DND-41 (cell line): ENCODE measurements at regions not wholly inside any gene's neighbourhood (a gene's known extent, or its start where the extent isn't known, plus 50 kb on each side); places are given as distances from the start of the nearest gene placed in this dataset.

Experiments used
- EZH2 ChIP-seq: IDR thresholded peaks from 3 replicates; pipeline ENCODE4 v1.6.1; 2012; ENCODE audit warnings: borderline replicate concordance, low read depth, mild to moderate bottlenecking, moderate library complexity, low read length, inconsistent platforms; ENCODE audit not compliant: severe bottlenecking
- TF ChIP-seq, protein P1 (sequence below): IDR thresholded peaks from 2 replicates; pipeline ENCODE4 v1.5.1; 2012; ENCODE audit warnings: borderline replicate concordance, low read length, moderate library complexity, mild to moderate bottlenecking; ENCODE audit not compliant: poor library complexity, severe bottlenecking; ENCODE audit errors: extremely low read depth

GRCh38 chr6:90432937-90433336, 136.3 kb upstream of the BACH2 start:
- TF ChIP-seq, protein P1, sequence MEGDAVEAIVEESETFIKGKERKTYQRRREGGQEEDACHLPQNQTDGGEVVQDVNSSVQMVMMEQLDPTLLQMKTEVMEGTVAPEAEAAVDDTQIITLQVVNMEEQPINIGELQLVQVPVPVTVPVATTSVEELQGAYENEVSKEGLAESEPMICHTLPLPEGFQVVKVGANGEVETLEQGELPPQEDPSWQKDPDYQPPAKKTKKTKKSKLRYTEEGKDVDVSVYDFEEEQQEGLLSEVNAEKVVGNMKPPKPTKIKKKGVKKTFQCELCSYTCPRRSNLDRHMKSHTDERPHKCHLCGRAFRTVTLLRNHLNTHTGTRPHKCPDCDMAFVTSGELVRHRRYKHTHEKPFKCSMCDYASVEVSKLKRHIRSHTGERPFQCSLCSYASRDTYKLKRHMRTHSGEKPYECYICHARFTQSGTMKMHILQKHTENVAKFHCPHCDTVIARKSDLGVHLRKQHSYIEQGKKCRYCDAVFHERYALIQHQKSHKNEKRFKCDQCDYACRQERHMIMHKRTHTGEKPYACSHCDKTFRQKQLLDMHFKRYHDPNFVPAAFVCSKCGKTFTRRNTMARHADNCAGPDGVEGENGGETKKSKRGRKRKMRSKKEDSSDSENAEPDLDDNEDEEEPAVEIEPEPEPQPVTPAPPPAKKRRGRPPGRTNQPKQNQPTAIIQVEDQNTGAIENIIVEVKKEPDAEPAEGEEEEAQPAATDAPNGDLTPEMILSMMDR: no peak
- TF ChIP-seq EZH2: no peak
